ENCODE measurements at regions not wholly inside any gene's neighbourhood (a gene's known extent, or its start where the extent isn't known, plus 50 kb on each side); places are given as distances from the start of the nearest gene placed in this dataset.

GRCh38 chr2:19746611-19747309 lies 155.0 kb downstream of the TTC32 start:
- no peak overlapping the region for H3K27ac ChIP-seq (ENCODE audit: low read length)
- H3K4me1 ChIP-seq (ENCODE audit: control insufficient read depth, low read depth, low read length) = no peaks in the 10 kb centered on the region
- no peak overlapping the region for H3K4me3 ChIP-seq (ENCODE audit: low read length)
- H3K9me3 ChIP-seq (ENCODE audit: control insufficient read depth, low read depth, low read length) = no peaks in the 10 kb centered on the region
- H3K27me3 ChIP-seq (ENCODE audit: control insufficient read depth, insufficient read depth, low read length) = no peaks in the 10 kb centered on the region
- H3K9ac ChIP-seq (ENCODE audit: low read length) = no peak overlapping the region
- H3K36me3 ChIP-seq (ENCODE audit: control insufficient read depth, low read depth, low read length) = no peaks in the 10 kb centered on the region

- no peaks in the 10 kb centered on the region for H3K9me3 ChIP-seq (ENCODE audit: control insufficient read depth, low read depth, low read length)
- H3K4me1 ChIP-seq (ENCODE audit: control insufficient read depth, low read depth, low read length) = no peaks in the 10 kb centered on the region
- H3K36me3 ChIP-seq (ENCODE audit: control insufficient read depth, low read depth, low read length) = no peaks in the 10 kb centered on the region
- no peak overlapping the region for H3K9ac ChIP-seq (ENCODE audit: low read length)
- no peak overlapping the region for H3K4me3 ChIP-seq (ENCODE audit: low read length)
- no peak overlapping the region for H3K27ac ChIP-seq (ENCODE audit: low read length)
- H3K27me3 ChIP-seq (ENCODE audit: control insufficient read depth, insufficient read depth, low read length) = no peaks in the 10 kb centered on the region
These were observed 155.6 kb downstream of the TTC32 start for GRCh38 chr2:19746137-19746600.

GRCh38 chr2:19745318-19746136 lies 156.3 kb downstream of the TTC32 start:
- Histone ChIP-seq H3K27ac (ENCODE audit: low read length) (no peak overlapping the region), H3K36me3 (ENCODE audit: control insufficient read depth, low read depth, low read length) (no peaks in the 10 kb centered on the region), H3K4me3 (ENCODE audit: low read length) (no peak overlapping the region), H3K27me3 (ENCODE audit: control insufficient read depth, insufficient read depth, low read length) (no peaks in the 10 kb centered on the region), H3K9ac (ENCODE audit: low read length) (no peak overlapping the region), H3K9me3 (ENCODE audit: control insufficient read depth, low read depth, low read length) (no peaks in the 10 kb centered on the region), H3K4me1 (ENCODE audit: control insufficient read depth, low read depth, low read length) (no peaks in the 10 kb centered on the region)

GRCh38 chr2:19744456-19745199 lies 157.2 kb downstream of the TTC32 start:
- Histone ChIP-seq H3K4me1 (ENCODE audit: control insufficient read depth, low read depth, low read length) (no peaks in the 10 kb centered on the region), H3K9me3 (ENCODE audit: control insufficient read depth, low read depth, low read length) (no peaks in the 10 kb centered on the region), H3K27ac (ENCODE audit: low read length) (no peak overlapping the region), H3K27me3 (ENCODE audit: control insufficient read depth, insufficient read depth, low read length) (no peaks in the 10 kb centered on the region), H3K4me3 (ENCODE audit: low read length) (no peak overlapping the region), H3K36me3 (ENCODE audit: control insufficient read depth, low read depth, low read length) (no peaks in the 10 kb centered on the region), H3K9ac (ENCODE audit: low read length) (no peak overlapping the region)

- no peaks in the 10 kb centered on the region for H3K27me3 ChIP-seq (ENCODE audit: control insufficient read depth, insufficient read depth, low read length)
- no peak overlapping the region for H3K27ac ChIP-seq (ENCODE audit: low read length)
- H3K4me3 ChIP-seq (ENCODE audit: low read length) = no peak overlapping the region
- no peak overlapping the region for H3K9ac ChIP-seq (ENCODE audit: low read length)
- H3K4me1 ChIP-seq (ENCODE audit: control insufficient read depth, low read depth, low read length) = peaks cover under 1% of the 10 kb centered on the region
- H3K9me3 ChIP-seq (ENCODE audit: control insufficient read depth, low read depth, low read length) = no peaks in the 10 kb centered on the region
- no peaks in the 10 kb centered on the region for H3K36me3 ChIP-seq (ENCODE audit: control insufficient read depth, low read depth, low read length)
These were observed 158.1 kb downstream of the TTC32 start for GRCh38 chr2:19743641-19744040.

GRCh38 chr2:19742872-19743271 lies 158.9 kb downstream of the TTC32 start:
- H3K36me3 ChIP-seq (ENCODE audit: control insufficient read depth, low read depth, low read length) = no peaks in the 10 kb centered on the region
- H3K4me1 ChIP-seq (ENCODE audit: control insufficient read depth, low read depth, low read length) = peaks cover 8% of the 10 kb centered on the region
- H3K9me3 ChIP-seq (ENCODE audit: control insufficient read depth, low read depth, low read length) = no peaks in the 10 kb centered on the region
- no peak overlapping the region for H3K27ac ChIP-seq (ENCODE audit: low read length)
- H3K9ac ChIP-seq (ENCODE audit: low read length) = no peak overlapping the region
- H3K4me3 ChIP-seq (ENCODE audit: low read length) = no peak overlapping the region
- H3K27me3 ChIP-seq (ENCODE audit: control insufficient read depth, insufficient read depth, low read length) = no peaks in the 10 kb centered on the region

GRCh38 chr2:19739256-19739655 lies 162.5 kb downstream of the TTC32 start:
- Histone ChIP-seq H3K4me1 (ENCODE audit: control insufficient read depth, low read depth, low read length) (peaks cover 8% of the 10 kb centered on the region), H3K36me3 (ENCODE audit: control insufficient read depth, low read depth, low read length) (no peaks in the 10 kb centered on the region), H3K27me3 (ENCODE audit: control insufficient read depth, insufficient read depth, low read length) (no peaks in the 10 kb centered on the region), H3K4me3 (ENCODE audit: low read length) (no peak overlapping the region), H3K27ac (ENCODE audit: low read length) (no peak overlapping the region), H3K9ac (ENCODE audit: low read length) (no peak overlapping the region), H3K9me3 (ENCODE audit: control insufficient read depth, low read depth, low read length) (no peaks in the 10 kb centered on the region)

GRCh38 chr2:19738707-19739106 lies 163.1 kb downstream of the TTC32 start:
- no peaks in the 10 kb centered on the region for H3K27me3 ChIP-seq (ENCODE audit: control insufficient read depth, insufficient read depth, low read length)
- H3K4me3 ChIP-seq (ENCODE audit: low read length) = no peak overlapping the region
- H3K27ac ChIP-seq (ENCODE audit: low read length) = no peak overlapping the region
- H3K9me3 ChIP-seq (ENCODE audit: control insufficient read depth, low read depth, low read length) = no peaks in the 10 kb centered on the region
- no peaks in the 10 kb centered on the region for H3K36me3 ChIP-seq (ENCODE audit: control insufficient read depth, low read depth, low read length)
- no peak overlapping the region for H3K9ac ChIP-seq (ENCODE audit: low read length)
- peaks cover 8% of the 10 kb centered on the region for H3K4me1 ChIP-seq (ENCODE audit: control insufficient read depth, low read depth, low read length)

GRCh38 chr2:19736191-19736831 lies 165.5 kb downstream of the TTC32 start:
- H3K27ac ChIP-seq (ENCODE audit: low read length) = no peak overlapping the region
- no peaks in the 10 kb centered on the region for H3K9me3 ChIP-seq (ENCODE audit: control insufficient read depth, low read depth, low read length)
- no peak overlapping the region for H3K9ac ChIP-seq (ENCODE audit: low read length)
- H3K27me3 ChIP-seq (ENCODE audit: control insufficient read depth, insufficient read depth, low read length) = no peaks in the 10 kb centered on the region
- H3K4me3 ChIP-seq (ENCODE audit: low read length) = no peak overlapping the region
- H3K36me3 ChIP-seq (ENCODE audit: control insufficient read depth, low read depth, low read length) = no peaks in the 10 kb centered on the region
- peaks cover 8% of the 10 kb centered on the region for H3K4me1 ChIP-seq (ENCODE audit: control insufficient read depth, low read depth, low read length)

- Histone ChIP-seq H3K27me3 (ENCODE audit: control insufficient read depth, insufficient read depth, low read length) (no peaks in the 10 kb centered on the region), H3K4me1 (ENCODE audit: control insufficient read depth, low read depth, low read length) (peaks cover 8% of the 10 kb centered on the region), H3K9ac (ENCODE audit: low read length) (no peak overlapping the region), H3K9me3 (ENCODE audit: control insufficient read depth, low read depth, low read length) (no peaks in the 10 kb centered on the region), H3K4me3 (ENCODE audit: low read length) (no peak overlapping the region), H3K36me3 (ENCODE audit: control insufficient read depth, low read depth, low read length) (no peaks in the 10 kb centered on the region), H3K27ac (ENCODE audit: low read length) (no peak overlapping the region)
These were observed 167.8 kb downstream of the TTC32 start for GRCh38 chr2:19733951-19734425.

- Histone ChIP-seq H3K27ac (ENCODE audit: low read length) (no peak overlapping the region), H3K9ac (ENCODE audit: low read length) (no peak overlapping the region), H3K4me1 (ENCODE audit: control insufficient read depth, low read depth, low read length) (peaks cover 4% of the 10 kb centered on the region), H3K27me3 (ENCODE audit: control insufficient read depth, insufficient read depth, low read length) (no peaks in the 10 kb centered on the region), H3K4me3 (ENCODE audit: low read length) (no peak overlapping the region), H3K9me3 (ENCODE audit: control insufficient read depth, low read depth, low read length) (no peaks in the 10 kb centered on the region), H3K36me3 (ENCODE audit: control insufficient read depth, low read depth, low read length) (no peaks in the 10 kb centered on the region)
These were observed 168.4 kb downstream of the TTC32 start for GRCh38 chr2:19733390-19733789.

Data from iPS-18a (cell line).